HEK293T (cell line): ENCODE measurements at regions not wholly inside any gene's neighbourhood (a gene's known extent, or its start where the extent isn't known, plus 50 kb on each side); places are given as distances from the start of the nearest gene placed in this dataset.

Experiments used
- BHLHE40 ChIP-seq: fragments of 450-650 bp; IDR thresholded peaks from 2 replicates; pipeline ENCODE4 v1.6.1; 2016; ENCODE audit warnings: mild to moderate bottlenecking, moderate library complexity, borderline replicate concordance
- FOXM1 ChIP-seq: fragments of 450-650 bp; IDR thresholded peaks from 2 replicates; pipeline ENCODE4 v1.6.1; 2017; ENCODE audit warnings: mild to moderate bottlenecking, borderline replicate concordance
- L3MBTL2 ChIP-seq: fragments of 450-650 bp; conservative IDR thresholded peaks from 2 replicates; pipeline ENCODE4 v1.6.1; 2016; ENCODE audit warnings: mild to moderate bottlenecking
- SP1 ChIP-seq: fragments of 450-650 bp; IDR thresholded peaks from 2 replicates; pipeline ENCODE4 v1.6.1; 2017
- SUZ12 ChIP-seq: fragments of 450-650 bp; IDR thresholded peaks from 2 replicates; pipeline ENCODE4 v1.6.1; 2016; ENCODE audit warnings: mild to moderate bottlenecking

GRCh38 chr4:180619440-180619839 is 1623.8 kb upstream of the TENM3 start:
- TF ChIP-seq SUZ12 (no peak), SP1 (no peak), FOXM1 (no peak), L3MBTL2 (no peak), BHLHE40 (no peak)
